ENCODE measurements at regions not wholly inside any gene's neighbourhood (a gene's known extent, or its start where the extent isn't known, plus 50 kb on each side); places are given as distances from the start of the nearest gene placed in this dataset.

- TF ChIP-seq CTCF (IDR thresholded peaks at IDR 0.05; ENCODE audit: insufficient read depth in 1 of 2, low read depth in 1 of 2, low read length in 1 of 2, severe bottlenecking in 1 of 2, unreplicated experiment in 1 of 2) = no peak
- CTCF ChIA-PET = no interaction called here
- Histone ChIP-seq H3K9me3 (no peaks in the 10 kb centered on the region), H3K27me3 (replicated peaks; ENCODE audit: control insufficient read depth, insufficient read depth, low read length) (0 out of 2 replicates have a peak, but pooled peaks cover 1% of the 10 kb centered on the region), H3K4me1 (no peaks in the 10 kb centered on the region), H3K4me3 (ENCODE audit: low read depth, low read length) (no peak overlapping the region), H3K36me3 (ENCODE audit: control insufficient read depth, insufficient read depth, low read length) (no peaks in the 10 kb centered on the region)
- Mint-ChIP-seq H3K9me3 (ENCODE audit: unreplicated experiment) (no peaks in the 10 kb centered on the region), H3K36me3 (ENCODE audit: insufficient read depth, unreplicated experiment) (no peaks in the 10 kb centered on the region), H3K27me3 (ENCODE audit: insufficient read depth, unreplicated experiment) (peaks cover 19% of the 10 kb centered on the region), H3K4me3 (ENCODE audit: unreplicated experiment) (no peak overlapping the region), H3K27ac (ENCODE audit: unreplicated experiment) (no peak overlapping the region), H3K4me1 (ENCODE audit: low read depth, unreplicated experiment) (no peaks in the 10 kb centered on the region)
- POLR2A ChIA-PET = no interaction called here
- DNase-seq = no peak
- BruUV-seq (replicated peaks) = no TSS peak
- intact Hi-C loops (cut with micrococcal nuclease; ENCODE audit: unreplicated experiment) = no loop called here
Observed at GRCh38 chr2:70388128-70388527, 86.3 kb upstream of the FAM136A start.

GRCh38 chr2:70385966-70386595, 84.2 kb upstream of the FAM136A start:
- Histone ChIP-seq H3K27me3 (replicated peaks; ENCODE audit: control insufficient read depth, insufficient read depth, low read length) (peaks cover 1% of the 10 kb centered on the region; the same call in 1 of the 2 replicates), H3K4me3 (ENCODE audit: low read depth, low read length) (no peak overlapping the region), H3K36me3 (ENCODE audit: control insufficient read depth, insufficient read depth, low read length) (no peaks in the 10 kb centered on the region), H3K4me1 (no peaks in the 10 kb centered on the region), H3K9me3 (no peaks in the 10 kb centered on the region)
- Mint-ChIP-seq H3K9me3 (ENCODE audit: unreplicated experiment) (no peaks in the 10 kb centered on the region), H3K4me3 (ENCODE audit: unreplicated experiment) (no peak overlapping the region), H3K4me1 (ENCODE audit: low read depth, unreplicated experiment) (no peaks in the 10 kb centered on the region), H3K27me3 (ENCODE audit: insufficient read depth, unreplicated experiment) (peaks cover 17% of the 10 kb centered on the region), H3K36me3 (ENCODE audit: insufficient read depth, unreplicated experiment) (no peaks in the 10 kb centered on the region), H3K27ac (ENCODE audit: unreplicated experiment) (no peak overlapping the region)
- ChIA-PET POLR2A (no interaction called here), CTCF (interaction anchor here (0.7 kb wide), 1 partner anchor 20 kb away, joined by 3 read pairs; no protein-coding TSS in a partner anchor)
- intact Hi-C loops (cut with micrococcal nuclease; ENCODE audit: unreplicated experiment) = no loop called here
- TF ChIP-seq CTCF (IDR thresholded peaks at IDR 0.05; ENCODE audit: insufficient read depth in 1 of 2, low read depth in 1 of 2, low read length in 1 of 2, severe bottlenecking in 1 of 2, unreplicated experiment in 1 of 2) = no peak
- no peak for DNase-seq
- BruUV-seq (replicated peaks) = no TSS peak

DNA sequence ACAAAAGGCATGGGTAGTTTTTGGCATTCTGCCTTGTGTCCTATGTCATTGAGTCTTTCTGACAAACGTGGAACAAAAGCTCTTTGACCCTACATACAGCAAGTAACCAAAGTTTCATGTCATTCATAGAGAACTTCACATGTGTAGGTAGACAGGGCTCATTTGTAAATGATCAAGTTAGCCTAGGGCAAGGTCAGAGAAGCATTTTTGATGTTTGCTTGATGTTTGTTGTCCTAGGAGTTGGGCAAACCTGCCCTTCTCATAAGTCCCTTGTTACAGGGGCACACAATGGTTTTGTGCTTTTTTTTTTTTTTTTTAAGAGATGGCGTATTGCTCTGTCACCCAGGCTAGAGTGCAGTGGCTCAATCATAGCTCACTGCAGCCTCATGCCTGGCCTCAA, 83.3 kb upstream of the FAM136A start:
- intact Hi-C loops (cut with micrococcal nuclease; ENCODE audit: unreplicated experiment) = no loop called here
- CTCF ChIA-PET = interaction anchor here (0.7 kb wide), 1 partner anchor 21 kb away, joined by 3 read pairs; no protein-coding TSS in a partner anchor

More for the DNA sequence above, 83.3 kb upstream of the FAM136A start:
- Mint-ChIP-seq H3K36me3 (ENCODE audit: insufficient read depth, unreplicated experiment) (no peaks in the 10 kb centered on the region), H3K27ac (ENCODE audit: unreplicated experiment) (no peak overlapping the region), H3K4me3 (ENCODE audit: unreplicated experiment) (no peak overlapping the region), H3K27me3 (ENCODE audit: insufficient read depth, unreplicated experiment) (peaks cover 17% of the 10 kb centered on the region), H3K4me1 (ENCODE audit: low read depth, unreplicated experiment) (no peaks in the 10 kb centered on the region), H3K9me3 (ENCODE audit: unreplicated experiment) (no peaks in the 10 kb centered on the region)
- no peak for DNase-seq
- no TSS peak for BruUV-seq (replicated peaks)
- Histone ChIP-seq H3K4me1 (no peaks in the 10 kb centered on the region), H3K27me3 (replicated peaks; ENCODE audit: control insufficient read depth, insufficient read depth, low read length) (peaks cover 1% of the 10 kb centered on the region; the same call in 1 of the 2 replicates), H3K4me3 (ENCODE audit: low read depth, low read length) (no peak overlapping the region), H3K36me3 (ENCODE audit: control insufficient read depth, insufficient read depth, low read length) (no peaks in the 10 kb centered on the region), H3K9me3 (no peaks in the 10 kb centered on the region)
- POLR2A ChIA-PET = no interaction called here
- no peak for TF ChIP-seq CTCF (IDR thresholded peaks at IDR 0.05; ENCODE audit: insufficient read depth in 1 of 2, low read depth in 1 of 2, low read length in 1 of 2, severe bottlenecking in 1 of 2, unreplicated experiment in 1 of 2)
